VCaP (cell line): ENCODE measurements at regions not wholly inside any gene's neighbourhood (a gene's known extent, or its start where the extent isn't known, plus 50 kb on each side); places are given as distances from the start of the nearest gene placed in this dataset.
"Not testable (repeated sequence)": the region's sequence is repeated elsewhere in the genome, so short reads cannot be mapped to it uniquely, and the experiment has no call there.

Experiments used
- H3K27ac ChIP-seq: fragments of 450-650 bp; 2 replicates; pipeline ENCODE4 v1.5.1; 2017
- TF ChIP-seq, protein P1 (sequence below): fragments of 450-650 bp; conservative IDR thresholded peaks from 2 replicates; pipeline ENCODE4 v1.5.1; 2017; ENCODE audit warnings: mild to moderate bottlenecking, moderate library complexity

DNA sequence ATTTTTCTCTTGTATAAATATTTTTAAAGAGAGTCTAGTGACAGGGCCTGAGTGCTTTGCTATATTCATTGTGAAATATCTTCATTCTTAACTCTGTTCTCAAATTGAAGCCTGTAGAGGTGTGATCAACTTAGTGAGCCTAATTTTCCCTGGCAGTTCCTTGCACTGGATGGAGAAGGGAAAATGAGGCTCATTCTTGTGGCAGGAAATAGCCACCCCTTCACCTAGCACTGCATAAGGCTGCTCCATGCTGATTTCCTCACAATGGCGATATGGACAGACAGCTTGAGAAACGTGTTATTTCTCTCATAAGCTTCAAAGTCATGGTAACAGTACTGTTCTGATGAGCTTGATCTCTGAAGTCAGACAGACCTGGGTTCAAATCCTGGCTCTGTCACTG lies 146.2 kb downstream of the AKAP11 start:
- no peak overlapping the region for H3K27ac ChIP-seq
- TF ChIP-seq, protein P1, sequence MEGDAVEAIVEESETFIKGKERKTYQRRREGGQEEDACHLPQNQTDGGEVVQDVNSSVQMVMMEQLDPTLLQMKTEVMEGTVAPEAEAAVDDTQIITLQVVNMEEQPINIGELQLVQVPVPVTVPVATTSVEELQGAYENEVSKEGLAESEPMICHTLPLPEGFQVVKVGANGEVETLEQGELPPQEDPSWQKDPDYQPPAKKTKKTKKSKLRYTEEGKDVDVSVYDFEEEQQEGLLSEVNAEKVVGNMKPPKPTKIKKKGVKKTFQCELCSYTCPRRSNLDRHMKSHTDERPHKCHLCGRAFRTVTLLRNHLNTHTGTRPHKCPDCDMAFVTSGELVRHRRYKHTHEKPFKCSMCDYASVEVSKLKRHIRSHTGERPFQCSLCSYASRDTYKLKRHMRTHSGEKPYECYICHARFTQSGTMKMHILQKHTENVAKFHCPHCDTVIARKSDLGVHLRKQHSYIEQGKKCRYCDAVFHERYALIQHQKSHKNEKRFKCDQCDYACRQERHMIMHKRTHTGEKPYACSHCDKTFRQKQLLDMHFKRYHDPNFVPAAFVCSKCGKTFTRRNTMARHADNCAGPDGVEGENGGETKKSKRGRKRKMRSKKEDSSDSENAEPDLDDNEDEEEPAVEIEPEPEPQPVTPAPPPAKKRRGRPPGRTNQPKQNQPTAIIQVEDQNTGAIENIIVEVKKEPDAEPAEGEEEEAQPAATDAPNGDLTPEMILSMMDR: no peak

- TF ChIP-seq, protein P1: no peak
- H3K27ac ChIP-seq: no peak overlapping the region
Measured at GRCh38 chr13:42420304-42420703, 148.4 kb downstream of the AKAP11 start.

- no peak overlapping the region for H3K27ac ChIP-seq
- TF ChIP-seq, protein P1: no peak
Measured at GRCh38 chr13:42422681-42423080, 150.7 kb downstream of the AKAP11 start.

- no peak overlapping the region for H3K27ac ChIP-seq
- TF ChIP-seq, protein P1: no peak
Measured at GRCh38 chr13:42424182-42424581, 149.8 kb upstream of the TNFSF11 start.

- TF ChIP-seq, protein P1: no peak
- H3K27ac ChIP-seq: no peak overlapping the region
Measured at GRCh38 chr13:42445354-42445753, 128.6 kb upstream of the TNFSF11 start.

DNA sequence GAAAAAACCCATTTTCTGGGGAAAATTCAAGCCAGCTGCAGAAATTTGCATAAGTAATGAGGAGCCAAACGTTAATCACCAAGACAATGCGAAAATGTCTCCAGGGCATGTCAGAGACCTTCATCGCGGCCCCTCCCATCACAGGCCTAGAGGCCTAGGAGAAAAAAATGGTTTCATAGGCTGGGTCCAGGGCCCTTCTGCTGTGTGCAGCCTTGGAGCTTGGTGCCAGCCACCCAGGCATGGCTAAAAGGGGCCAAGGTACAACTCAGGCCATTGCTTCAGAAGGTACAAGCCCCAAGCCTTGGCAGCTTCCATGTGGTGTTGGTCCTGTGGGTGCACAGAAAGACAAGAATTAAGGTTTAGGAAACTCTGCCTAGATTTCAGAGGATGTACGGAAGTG lies 127.4 kb upstream of the TNFSF11 start:
- not testable (repeated sequence) for H3K27ac ChIP-seq

- TF ChIP-seq, protein P1: no peak
- H3K27ac ChIP-seq: no peak overlapping the region
Measured at GRCh38 chr13:42453091-42453645, 120.8 kb upstream of the TNFSF11 start.

DNA sequence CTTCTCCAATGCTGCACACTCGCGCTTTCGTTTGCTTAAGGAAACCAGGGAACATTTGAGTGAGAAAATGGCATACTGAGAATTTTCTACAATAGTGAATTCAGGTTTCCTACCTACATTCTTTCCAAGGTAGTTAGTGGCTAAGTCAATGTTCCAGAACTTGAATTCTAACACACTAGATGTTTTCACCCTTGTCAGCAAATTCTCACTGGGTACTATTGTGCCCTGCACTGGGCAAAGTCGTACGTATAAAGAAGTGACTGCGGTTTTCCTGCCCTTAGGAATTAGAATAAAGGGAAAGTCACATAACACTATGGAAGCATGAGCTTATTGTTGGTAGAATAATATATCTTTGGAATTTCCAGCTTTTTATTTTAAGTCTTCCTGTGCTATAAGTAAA lies 119.2 kb upstream of the TNFSF11 start:
- TF ChIP-seq, protein P1: no peak

More for the DNA sequence above, 119.2 kb upstream of the TNFSF11 start:
- no peak overlapping the region for H3K27ac ChIP-seq
